ENCODE measurements at regions not wholly inside any gene's neighbourhood (a gene's known extent, or its start where the extent isn't known, plus 50 kb on each side); places are given as distances from the start of the nearest gene placed in this dataset.

GRCh38 chr3:147872568-147872967 lies 463.4 kb downstream of the ZIC1 start:
- DNase-seq = no peak

GRCh38 chr3:147875498-147875897 lies 466.3 kb downstream of the ZIC1 start:
- no peak for DNase-seq

GRCh38 chr3:147881933-147882332 lies 472.8 kb downstream of the ZIC1 start:
- no peak for DNase-seq

GRCh38 chr3:147886879-147887278 lies 477.7 kb downstream of the ZIC1 start:
- DNase-seq = no peak

GRCh38 chr3:147887797-147888196 lies 478.6 kb downstream of the ZIC1 start:
- no peak for DNase-seq

- no peak for DNase-seq
Measured at GRCh38 chr3:147890114-147890513, 480.9 kb downstream of the ZIC1 start.

- no peak for DNase-seq
Measured at GRCh38 chr3:147895509-147895908, 486.3 kb downstream of the ZIC1 start.

- no peak for DNase-seq
Measured at GRCh38 chr3:147900851-147901250, 491.7 kb downstream of the ZIC1 start.

- DNase-seq = no peak
Measured at GRCh38 chr3:147903026-147903425, 493.9 kb downstream of the ZIC1 start.

GRCh38 chr3:147904421-147904820 lies 495.3 kb downstream of the ZIC1 start:
- no peak for DNase-seq

- peak; percentile 48 for DNase-seq
Measured at GRCh38 chr3:147906285-147906684, 497.1 kb downstream of the ZIC1 start.

- no peak for DNase-seq
Measured at GRCh38 chr3:147914532-147914931, 505.4 kb downstream of the ZIC1 start.

GRCh38 chr3:147915057-147915456 lies 505.9 kb downstream of the ZIC1 start:
- DNase-seq = peak; percentile 19

GRCh38 chr3:147919496-147919895 lies 510.3 kb downstream of the ZIC1 start:
- no peak for DNase-seq

- peak; percentile 8 for DNase-seq
Measured at GRCh38 chr3:147921051-147921450, 511.9 kb downstream of the ZIC1 start.

- DNase-seq = no peak
Measured at GRCh38 chr3:147924755-147925154, 515.6 kb downstream of the ZIC1 start.

- no peak for DNase-seq
Measured at GRCh38 chr3:147925272-147925671, 516.1 kb downstream of the ZIC1 start.

GRCh38 chr3:147930232-147930807 lies 521.2 kb downstream of the ZIC1 start:
- DNase-seq = peak; percentile 76

GRCh38 chr3:147934451-147935180 lies 525.5 kb downstream of the ZIC1 start:
- no peak for DNase-seq

GRCh38 chr3:147937341-147937740 lies 528.2 kb downstream of the ZIC1 start:
- no peak for DNase-seq

GRCh38 chr3:147937891-147938290 lies 528.7 kb downstream of the ZIC1 start:
- no peak for DNase-seq

GRCh38 chr3:147939425-147939824 lies 530.3 kb downstream of the ZIC1 start:
- DNase-seq = no peak

GRCh38 chr3:147939839-147940238 lies 530.7 kb downstream of the ZIC1 start:
- DNase-seq = no peak

GRCh38 chr3:147940405-147941193 lies 531.4 kb downstream of the ZIC1 start:
- DNase-seq = no peak

Data from EL (cell line).